Brain pericyte (primary cell): ENCODE measurements at regions not wholly inside any gene's neighbourhood (a gene's known extent, or its start where the extent isn't known, plus 50 kb on each side); places are given as distances from the start of the nearest gene placed in this dataset.

Experiments used
- DNase-seq: peaks from one replicate; pipeline ENCODE4 v3.0.0-alpha.2; 2012; ENCODE audit warnings: low read depth, low spot score

DNA sequence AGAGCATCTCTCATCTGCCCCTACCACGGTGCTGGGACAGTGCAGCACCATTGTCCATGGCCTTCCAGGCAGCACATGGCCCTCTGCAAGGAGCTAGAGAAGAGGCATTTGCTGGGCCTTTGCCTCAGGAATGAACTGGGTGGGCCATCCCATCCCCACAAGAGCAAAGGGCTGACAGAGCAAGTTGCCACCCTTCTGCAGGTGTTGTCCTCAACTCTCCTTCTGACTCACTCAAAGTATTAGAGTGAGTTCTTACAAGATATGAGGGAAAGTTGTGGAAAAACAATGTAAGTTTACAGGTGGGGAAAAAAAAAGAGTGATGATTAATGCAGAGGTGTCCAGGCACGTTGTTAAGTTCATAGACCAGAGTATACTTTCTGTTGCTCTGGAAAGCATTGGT lies 261.2 kb downstream of the SKIDA1 start:
- no peak for DNase-seq

DNA sequence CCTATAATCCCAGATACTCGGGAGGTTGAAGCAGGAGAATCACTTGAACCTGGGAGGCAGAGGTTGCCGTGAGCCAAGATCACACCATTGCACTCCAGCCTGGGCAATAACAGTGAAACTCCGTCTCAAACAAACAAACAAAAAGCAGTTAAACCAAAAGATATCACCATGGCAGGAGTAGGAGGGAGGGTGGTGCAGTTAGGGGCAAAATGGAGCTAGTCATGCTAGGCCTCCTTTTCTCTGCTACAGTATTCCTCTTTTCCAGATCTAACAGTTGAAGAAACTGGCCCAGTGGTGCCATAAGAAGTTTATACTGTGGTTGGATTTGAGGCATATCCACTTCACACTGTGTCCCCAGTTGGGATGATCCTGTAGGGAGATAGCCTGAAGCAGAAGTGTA lies 261.6 kb downstream of the SKIDA1 start:
- no peak for DNase-seq

DNA sequence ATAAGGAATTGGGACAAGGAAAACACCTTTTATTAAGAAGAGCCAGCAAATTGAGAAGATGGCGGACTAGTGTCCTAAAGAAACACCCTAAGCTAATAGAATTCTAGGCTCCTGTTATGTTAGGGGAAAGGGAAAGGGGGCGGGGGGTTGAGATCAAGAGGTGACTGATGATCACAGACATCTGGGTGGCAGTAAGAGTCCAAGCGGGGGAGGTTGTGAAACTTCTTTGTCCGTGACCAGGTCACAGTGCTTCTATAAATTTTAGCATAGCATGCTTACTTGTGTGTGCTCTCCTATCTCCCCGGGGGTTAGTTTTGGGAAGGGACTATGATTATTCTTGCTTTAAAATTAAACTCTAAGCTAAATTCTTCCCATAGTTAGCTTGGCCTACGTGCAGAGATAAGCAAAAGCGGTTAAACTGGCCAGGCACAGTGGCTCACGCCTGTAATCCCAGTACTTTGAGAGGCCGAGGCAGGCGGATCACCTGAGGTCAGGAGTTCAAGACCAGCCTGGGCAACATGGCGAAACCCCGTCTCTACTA lies 262.1 kb downstream of the SKIDA1 start:
- no peak for DNase-seq

DNA sequence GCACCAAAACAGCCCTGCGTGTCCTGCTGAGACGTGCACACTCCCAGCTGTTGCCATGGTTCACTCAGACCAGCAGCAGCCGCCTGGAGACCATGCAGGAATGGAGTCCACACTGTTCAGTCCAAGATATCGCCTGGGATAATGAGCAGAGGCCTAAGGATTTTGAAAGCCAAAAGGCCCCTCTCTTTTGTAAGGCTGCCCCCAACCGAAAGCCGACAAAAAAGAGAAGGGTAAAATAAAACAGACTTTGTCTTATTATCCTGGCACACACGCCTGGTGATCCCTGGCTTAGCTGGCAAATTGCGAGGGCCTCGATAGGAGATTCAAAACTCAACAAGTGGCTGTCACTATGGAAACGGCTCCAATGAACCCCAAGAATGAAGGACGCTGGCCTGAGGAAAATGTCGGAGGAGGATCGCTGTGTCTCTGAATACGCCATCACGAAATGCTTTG lies 263.6 kb downstream of the SKIDA1 start:
- no peak for DNase-seq

DNA sequence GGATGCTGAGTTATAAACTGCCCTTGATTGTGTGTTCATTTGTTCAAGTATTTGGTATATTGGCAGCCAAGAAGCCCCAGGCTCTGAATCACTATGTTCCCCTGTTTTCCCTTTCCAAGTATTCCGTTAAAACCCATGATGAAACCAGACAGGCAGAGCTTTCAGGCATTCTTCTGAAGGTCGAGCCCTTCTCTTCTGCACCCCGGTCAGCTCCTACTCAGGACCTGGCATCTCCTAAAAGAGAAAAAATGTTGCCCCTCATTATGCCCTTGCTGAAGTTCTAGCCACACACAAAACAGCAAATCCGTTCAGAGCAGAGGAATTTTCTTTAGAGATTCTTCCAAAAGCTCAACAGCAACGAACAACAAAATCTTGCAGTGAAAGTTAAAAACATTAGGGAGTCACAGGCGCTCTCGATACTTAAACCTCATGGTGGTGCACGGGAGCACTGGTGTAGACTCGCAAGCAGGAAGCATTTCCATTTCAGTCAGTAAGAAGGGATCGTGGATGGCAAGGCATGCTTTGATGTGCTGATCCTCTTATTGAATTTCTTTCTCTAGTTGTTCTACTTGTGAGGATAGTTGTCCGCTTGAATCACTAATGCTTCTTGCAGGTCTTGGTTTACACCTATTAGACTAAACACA lies 264.9 kb downstream of the SKIDA1 start:
- DNase-seq = no peak

DNA sequence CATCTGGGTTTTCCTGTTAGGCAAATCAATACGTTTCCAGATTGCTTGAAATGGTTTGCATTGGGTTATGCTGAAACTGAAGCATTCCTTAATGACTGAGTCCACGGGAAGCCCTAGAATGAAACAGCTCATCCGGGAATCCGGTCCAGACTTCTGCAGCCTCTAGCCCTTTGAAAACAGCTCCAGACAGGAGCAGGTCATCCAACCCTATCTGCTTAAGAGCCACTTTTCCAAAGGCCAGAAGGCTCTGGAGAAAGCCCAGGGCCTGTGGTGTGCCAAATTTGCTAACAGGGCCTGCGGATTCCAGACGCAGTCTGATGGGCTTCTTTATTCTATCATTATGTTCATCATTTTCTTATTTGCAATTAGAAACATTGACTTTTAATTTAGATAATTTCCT lies 265.4 kb downstream of the SKIDA1 start:
- no peak for DNase-seq

DNA sequence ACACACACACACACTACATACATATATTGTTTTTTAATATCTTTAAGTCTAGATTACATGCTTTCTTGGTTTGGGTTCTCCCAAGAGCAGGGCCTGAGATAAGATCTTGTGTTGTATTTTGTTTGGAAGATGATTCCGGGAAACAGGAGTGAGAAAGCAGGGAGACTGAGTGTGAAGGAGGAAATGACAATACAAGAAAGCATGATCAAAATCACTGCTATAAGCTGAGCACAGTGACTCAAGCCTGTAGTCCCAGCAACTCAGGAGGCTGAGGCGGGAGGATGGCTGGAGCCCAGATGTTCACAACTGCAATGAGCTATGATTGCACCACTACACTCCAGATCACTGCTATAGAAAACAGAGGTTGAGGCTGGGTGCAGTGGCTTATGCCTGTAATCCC lies 267.6 kb downstream of the SKIDA1 start:
- DNase-seq = no peak

DNA sequence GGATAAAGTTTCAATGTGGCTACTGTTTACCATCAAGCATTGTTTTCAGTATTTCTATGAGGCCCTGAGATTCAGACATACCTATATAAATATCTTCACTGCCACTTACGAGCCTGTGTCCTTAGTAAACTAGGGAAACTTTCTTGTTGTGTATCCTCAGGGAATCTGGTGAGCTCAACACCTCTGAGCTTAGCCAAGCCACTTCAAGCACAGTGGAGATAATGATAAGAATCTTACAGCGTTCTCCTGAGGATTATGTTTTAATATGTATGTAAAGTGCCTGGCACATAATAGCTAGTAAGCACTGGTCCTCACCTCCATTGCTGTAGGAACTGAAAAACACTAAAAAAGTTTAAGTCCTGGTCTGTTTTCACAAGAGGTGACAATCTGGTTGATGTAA lies 268.3 kb downstream of the SKIDA1 start:
- no peak for DNase-seq

DNA sequence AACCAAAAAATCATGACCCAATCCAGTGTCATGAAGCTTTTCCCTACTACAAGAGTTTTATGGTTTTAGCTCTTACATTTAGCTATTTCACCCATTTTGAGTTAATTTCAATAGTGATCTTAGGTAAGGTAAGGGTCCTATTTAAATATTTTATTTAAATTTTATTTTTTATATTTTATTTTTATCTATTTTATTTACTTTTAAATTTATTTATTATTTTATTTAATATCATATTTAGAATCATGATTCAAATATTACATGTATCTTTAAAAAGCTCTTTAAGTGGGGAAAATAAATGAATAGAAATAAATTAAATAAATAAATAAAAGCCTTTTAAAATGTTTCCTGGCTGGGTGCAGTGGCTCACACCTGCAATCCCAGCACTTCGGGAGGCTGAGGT lies 276.0 kb downstream of the SKIDA1 start:
- no peak for DNase-seq

DNA sequence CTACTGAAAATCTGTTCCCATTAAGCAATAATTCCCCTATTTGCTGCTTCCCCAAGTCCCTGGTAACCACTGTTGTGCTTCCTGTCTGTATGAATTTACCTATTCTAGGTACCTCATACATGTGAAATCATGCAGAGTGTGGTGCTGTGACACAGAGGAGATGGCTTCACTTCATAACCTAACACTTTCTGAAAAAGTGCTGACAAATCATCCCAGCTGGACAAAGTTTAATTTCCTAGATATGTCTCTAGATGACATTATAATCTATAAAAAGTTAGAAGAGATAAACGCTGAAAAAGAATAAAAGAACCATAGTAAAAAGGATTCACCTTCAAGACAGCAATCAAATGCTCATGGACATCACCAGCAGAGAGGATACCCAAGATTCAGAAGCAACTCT lies 277.9 kb downstream of the SKIDA1 start:
- no peak for DNase-seq

DNA sequence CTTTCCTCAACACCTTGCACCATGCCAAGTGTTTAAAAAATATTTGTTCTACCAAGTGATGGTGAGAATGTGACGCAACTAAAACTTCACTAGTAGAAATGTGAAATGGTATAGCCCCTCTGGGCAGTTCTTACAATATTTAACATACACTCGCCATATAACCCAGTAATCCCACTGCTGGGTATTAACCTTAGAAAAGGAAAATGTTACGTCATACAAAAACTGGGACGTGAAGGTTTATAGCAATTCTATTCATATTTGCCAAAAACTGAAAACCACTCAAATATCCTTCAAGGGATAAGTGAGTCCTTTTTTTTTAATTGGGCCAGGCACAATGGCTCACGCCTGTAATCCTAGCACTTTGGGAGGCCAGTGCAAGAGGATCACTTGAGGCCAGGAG lies 279.3 kb downstream of the SKIDA1 start:
- no peak for DNase-seq

DNA sequence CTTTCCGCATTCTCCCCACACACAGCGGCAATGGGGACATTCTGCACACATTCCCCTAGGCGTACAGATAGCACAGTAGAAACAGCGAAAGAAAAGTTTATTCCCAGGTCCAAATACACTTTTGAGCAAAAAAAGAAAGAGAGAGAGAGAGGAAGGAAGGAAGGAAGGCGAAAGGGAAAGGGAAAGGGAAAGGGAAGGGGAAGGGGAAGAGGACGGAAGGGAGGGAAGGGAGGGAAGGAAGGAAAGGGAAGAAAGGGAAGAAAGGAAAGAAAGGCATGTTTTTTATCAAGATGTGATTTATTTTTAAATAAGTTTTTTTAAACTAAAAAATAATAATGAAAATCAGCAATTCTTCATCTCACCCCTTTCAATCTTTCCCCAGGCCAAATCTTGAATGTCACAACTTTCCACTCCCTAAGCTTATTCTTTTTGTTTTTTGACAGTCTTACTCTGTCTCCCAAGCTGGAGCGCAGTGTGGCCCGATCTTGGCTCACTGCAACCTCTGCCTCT lies 281.7 kb downstream of the SKIDA1 start:
- DNase-seq = no peak

DNA sequence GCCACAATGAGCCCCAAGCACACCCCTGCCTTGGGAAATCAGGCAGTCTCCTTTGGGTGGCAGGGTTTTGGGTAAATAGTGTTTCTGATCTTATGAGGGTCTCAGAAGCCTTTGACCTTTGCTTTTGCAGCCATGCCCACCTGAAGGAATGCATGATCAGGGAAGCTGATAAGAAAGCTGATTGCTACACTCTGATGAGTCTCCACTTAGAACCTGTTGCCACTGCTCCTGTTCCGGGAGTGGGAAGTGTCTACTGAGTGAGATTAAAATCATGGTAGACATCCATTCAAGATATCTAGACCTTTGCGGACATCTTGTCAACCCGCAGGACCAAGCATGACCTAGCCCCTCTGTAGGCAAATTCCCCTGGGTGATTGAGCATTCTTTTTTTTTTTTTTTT lies 282.6 kb downstream of the SKIDA1 start:
- no peak for DNase-seq

DNA sequence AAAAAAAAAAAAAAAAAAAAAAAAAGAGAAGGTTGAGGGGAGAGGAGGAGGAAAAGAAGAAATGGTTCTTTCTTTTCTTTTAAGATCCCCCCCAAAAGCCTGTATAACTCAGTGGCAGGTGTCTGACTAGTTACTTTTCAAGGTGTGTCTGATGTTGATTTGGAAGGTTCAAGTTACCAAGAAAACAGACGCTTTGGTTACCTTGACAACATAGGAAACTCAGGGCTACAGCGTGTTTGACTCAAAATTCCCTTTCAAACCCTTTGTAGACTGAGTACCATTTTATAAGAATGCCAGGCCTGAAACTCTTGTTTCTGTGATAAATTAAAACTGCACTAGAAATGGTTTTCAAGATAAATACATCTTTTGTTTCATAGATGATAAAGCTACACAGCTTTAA lies 286.8 kb downstream of the SKIDA1 start:
- DNase-seq = no peak

DNA sequence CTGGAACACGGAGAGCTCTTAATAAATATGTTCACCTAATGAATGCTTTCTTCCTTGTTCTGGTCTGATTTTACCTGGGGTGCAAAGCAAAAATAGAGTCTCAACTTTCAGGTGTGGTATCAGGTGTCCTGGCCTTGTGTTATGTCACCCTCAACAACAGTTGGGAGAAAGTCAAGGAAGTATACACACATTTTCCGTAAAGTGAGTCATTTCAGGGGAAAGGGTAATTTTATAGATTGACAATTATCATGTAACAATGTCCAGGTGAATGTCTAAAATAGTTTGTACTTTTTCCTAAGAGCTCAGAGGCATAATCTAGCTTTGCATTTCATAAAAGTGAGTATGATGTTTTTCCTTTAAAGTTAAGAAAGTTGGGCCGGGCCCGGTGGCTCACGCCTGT lies 287.4 kb downstream of the SKIDA1 start:
- no peak for DNase-seq

DNA sequence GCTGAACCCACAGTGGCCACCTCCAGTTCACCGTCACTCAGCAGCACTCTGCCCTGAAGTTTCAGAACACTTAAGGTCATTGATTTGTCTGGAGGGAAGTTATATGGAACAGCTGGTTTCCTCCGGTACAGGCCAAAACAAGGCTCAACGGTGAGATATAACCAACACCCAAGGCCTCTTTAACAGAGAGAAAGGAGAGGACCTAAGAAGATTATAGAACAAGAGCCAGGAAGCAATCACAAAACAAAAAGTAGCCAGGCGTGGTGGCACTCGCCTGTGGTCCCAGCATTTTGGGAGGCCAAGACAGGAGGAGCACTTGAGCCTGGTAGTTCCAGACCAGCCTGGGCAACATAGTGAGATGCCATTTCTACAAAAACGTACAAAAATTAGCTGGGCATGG lies 290.7 kb downstream of the SKIDA1 start:
- DNase-seq = no peak

DNA sequence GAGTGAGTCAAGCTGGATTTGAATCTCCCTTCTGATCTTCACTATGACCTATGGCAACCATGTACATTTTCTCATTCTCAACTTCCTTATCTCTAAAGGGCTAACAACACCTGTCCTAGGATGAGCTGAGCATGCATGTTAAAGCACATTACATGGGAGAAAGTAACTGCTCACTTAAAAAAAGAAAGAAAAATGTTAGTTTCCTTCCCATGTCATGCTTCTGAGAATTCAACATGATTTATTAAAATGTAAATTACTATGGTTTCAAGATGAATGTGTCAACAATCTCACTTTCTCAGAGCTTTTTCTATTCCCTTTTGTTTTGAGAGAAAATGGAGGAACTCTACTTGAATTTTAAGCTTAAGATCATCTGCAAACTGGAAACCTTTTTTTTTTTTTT lies 295.3 kb downstream of the SKIDA1 start:
- DNase-seq = no peak

DNA sequence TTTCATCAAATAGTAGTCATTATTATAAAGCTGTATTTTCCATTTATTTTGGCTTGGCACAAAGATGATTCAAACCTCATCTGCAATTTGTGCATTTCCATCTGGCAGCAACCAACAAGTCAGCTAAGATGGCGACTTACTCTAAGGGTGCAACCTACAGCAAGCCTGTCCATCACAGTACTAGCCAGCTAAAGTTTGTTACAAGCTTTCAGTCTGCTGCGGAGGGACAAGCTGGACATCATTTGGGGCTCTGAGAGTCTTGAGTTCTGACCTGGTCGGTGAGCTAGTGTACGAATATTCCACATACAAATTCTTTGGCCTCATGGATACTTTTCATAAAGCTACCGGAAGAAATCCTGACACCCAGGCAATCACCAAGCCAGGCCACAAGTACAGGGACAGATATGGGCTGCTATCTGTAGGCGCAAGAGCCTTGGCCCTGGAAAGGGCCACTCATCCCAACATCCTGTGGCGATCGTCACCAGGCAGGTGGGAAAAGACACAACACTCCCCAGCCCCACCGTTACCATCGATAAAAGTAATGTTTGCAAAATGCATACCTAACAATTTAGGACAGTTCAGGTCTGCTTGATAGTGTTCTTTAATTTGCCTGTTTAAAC lies 307.6 kb downstream of the SKIDA1 start:
- DNase-seq = no peak

DNA sequence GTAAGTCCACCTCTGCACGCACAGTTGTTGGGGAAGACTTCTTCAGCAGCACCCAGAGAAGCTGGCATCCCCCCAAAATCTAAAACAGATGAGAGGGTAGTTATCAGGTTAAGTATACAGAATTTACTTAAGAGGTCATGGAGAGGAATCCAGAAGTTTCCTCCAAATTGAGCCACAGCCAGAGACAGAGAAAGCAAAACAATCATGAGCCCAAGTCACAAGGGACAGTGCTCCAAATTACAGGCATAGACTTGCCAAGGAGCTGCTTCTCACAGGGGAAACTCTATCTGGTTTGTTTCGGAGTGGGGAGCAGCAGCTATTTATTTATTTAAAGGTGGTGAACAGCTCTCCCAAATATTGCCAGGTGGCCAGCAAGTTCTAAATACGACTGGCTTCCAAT lies 308.4 kb downstream of the SKIDA1 start:
- DNase-seq = no peak

DNA sequence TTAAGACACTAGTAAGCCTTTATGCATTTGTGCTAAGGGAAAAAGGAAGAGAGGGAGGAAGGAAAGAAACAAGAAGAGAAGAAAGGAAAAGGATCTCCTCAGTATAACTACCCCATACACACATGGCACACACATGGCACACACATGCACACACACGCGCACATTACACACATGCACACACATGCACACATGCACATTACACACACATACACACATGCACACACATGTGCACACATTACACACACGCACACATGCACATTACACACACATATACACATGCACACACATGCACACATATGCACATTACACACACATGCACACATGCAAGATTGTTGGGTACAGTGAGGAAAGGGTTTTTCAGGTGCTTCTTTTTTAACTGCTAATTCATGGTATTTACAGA lies 311.2 kb downstream of the SKIDA1 start:
- DNase-seq = no peak

DNA sequence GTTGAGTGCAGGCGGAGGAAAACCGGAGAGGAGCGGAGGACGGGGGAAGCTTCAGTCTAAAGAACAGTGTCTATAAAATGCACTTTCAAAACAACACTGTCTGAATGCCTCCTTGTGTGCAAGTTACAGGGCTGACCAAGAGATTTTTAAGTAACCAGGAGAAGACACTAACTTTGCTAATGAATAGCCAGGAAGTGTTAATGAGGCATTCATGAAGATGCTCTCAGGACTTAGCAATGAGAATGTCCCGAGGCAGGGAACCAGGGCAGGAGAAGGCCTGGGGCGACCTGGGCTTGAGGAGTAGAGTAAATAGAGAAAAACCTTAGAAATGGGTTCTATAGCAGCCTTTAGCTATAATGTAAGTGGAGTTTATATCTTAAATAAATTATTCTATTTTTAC lies 312.1 kb downstream of the SKIDA1 start:
- no peak for DNase-seq

DNA sequence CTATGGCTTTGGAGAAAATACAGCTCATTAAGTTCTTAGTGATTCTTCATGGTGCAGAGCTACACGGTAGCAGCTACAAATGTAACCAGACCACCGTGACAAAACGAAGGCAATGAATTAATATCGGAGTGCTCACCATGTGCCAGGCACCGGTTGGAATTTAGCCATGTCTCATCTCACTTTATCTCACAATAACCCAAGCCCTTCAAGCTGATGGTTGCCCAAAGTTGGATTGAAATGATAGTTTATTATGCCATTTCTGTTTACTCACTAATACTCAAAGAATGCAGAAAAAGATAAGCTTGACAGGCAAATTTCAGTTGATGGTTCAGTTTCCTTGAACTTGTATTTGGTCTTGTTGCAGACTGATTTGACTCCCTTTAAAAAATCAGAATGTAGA lies 312.6 kb downstream of the SKIDA1 start:
- no peak for DNase-seq

DNA sequence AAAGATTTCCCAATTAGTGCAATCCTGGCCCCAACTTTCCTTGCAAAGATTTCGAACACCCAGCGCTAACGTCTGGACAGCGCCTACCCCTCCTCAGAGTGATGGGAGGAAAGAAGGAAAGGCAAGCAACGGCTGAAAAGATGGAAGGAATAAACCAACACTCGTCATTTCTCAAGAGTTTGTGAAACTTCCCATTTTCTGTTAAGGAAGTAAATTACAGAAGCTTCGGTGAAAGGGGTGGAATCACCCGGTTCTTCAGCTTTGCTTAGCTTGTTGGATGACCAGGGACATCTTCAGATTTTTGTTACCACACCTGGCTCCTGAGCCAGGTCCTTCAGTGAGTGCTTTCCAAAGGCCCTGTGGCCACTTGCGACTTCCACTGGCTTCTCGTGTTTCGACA lies 313.1 kb downstream of the SKIDA1 start:
- no peak for DNase-seq
